Pancreas (tissue), 10 donors: ENCODE measurements at regions not wholly inside any gene's neighbourhood (a gene's known extent, or its start where the extent isn't known, plus 50 kb on each side); places are given as distances from the start of the nearest gene placed in this dataset.

Experiments used
- ATAC-seq, 4 donors: fragments of 200-7000 bp; cut with Tn5 transposase; one replicate each; pipeline versions ENCODE4 v1.8.0 to v1.9.1; 2020; ENCODE audit warnings: mild to moderate bottlenecking in 4 of 4, moderate library complexity in 4 of 4
- DNase-seq, 6 donors: peaks; one replicate each; pipeline ENCODE4 v3.0.0-alpha.2; 2020
- FAIRE-seq: peaks from 2 replicates; lab custom pipeline; 2012; peaks lifted over from hg19 to GRCh38; lab: Jason Lieb, UNC
- H3K27ac ChIP-seq, 4 donors: fragments of 200-600 bp; sonication (generic); 1 replicate in 3 of 4; 2 replicates in 1 of 4; pipeline versions ENCODE4 v1.5.0 to v1.8.0; 2020
- H3K27me3 ChIP-seq, 4 donors: fragments of 200-600 bp; one replicate each; pipeline ENCODE4 v1.8.0; 2021
- H3K36me3 ChIP-seq, 3 donors: fragments of 200-600 bp; sonication (generic) in 1 of 3; one replicate each; pipeline versions ENCODE4 v1.5.0 to v1.8.0; 2020 to 2021
- H3K4me1 ChIP-seq, 3 donors: fragments of 200-600 bp; one replicate each; pipeline ENCODE4 v1.8.0; 2021
- H3K4me3 ChIP-seq, 4 donors: fragments of 200-600 bp; sonication (generic) in 2 of 4; one replicate each; pipeline versions ENCODE4 v1.5.0 to v1.8.0; 2020 to 2021
- H3K9me3 ChIP-seq, 4 donors: fragments of 200-600 bp; one replicate each; pipeline ENCODE4 v1.8.0; 2021
- CTCF ChIP-seq, 4 donors: fragments of 200-600 bp; sonication (generic) in 3 of 4; IDR thresholded peaks; one replicate each; pipeline versions ENCODE4 v1.5.0 to v1.8.0; 2021; ENCODE audit warnings: antibody characterized with exemption in 4 of 4
- WGBS, 2 donors: extraction: QIAGEN DNeasy Blood & Tissue Kit; methylation state at CpG; one replicate each; pipeline ENCODE4 v1.1.7; 2013; 5-methylcytosine and 5-hydroxymethylcytosine counted together
- intact Hi-C, 3 donors: fragments of 100-400 bp; cut with DNase I; formaldehyde crosslinking; loops; one replicate each; pipeline versions ENCODE4 v1.11.1 to v1.14.2; 2022
- donor health status: healthy with polysubstance abuse.
- donor health status: DM: no; HTN: no; CAD: no; lungs with moderate emphysema.
- donor health status: DM: no; HTN: no; CAD: no.
- donor health status: control.
- donor health status: control.
- donor health status: Bipolar disorder and iron deficiency.
- donor health status: DM: yes; HTN: yes; CAD: no.
- donor health status: DM: no; HTN: no; CAD: no.
- donor health status: DM: no; HTN: no; CAD: no.
- donor health status: DM: yes; HTN: yes; CAD: no.

GRCh38 chr13:80145171-80145690 lies 195.7 kb downstream of the SPRY2 start:
- DNase-seq (no peak), ATAC-seq (no peak), FAIRE-seq (no peak)
- Histone ChIP-seq H3K27ac (no peak overlapping the region), H3K36me3 (no peaks in the 10 kb centered on the region), H3K27me3 (no peaks in the 10 kb centered on the region), H3K4me1 (no peaks in the 10 kb centered on the region), H3K4me3 (no peak overlapping the region), H3K9me3 (no peaks in the 10 kb centered on the region)
- TF ChIP-seq CTCF (IDR thresholded peaks at IDR 0.05), result no peak
- intact Hi-C loops, result no loop called here
- whole genome bisulfite sequencing, 2 donors, result 62% methylated on average over 3 of the region's 3 CpGs

GRCh38 chr13:80144493-80144892 lies 196.4 kb downstream of the SPRY2 start:
- Histone ChIP-seq H3K4me3 (no peak overlapping the region), H3K27ac (no peak overlapping the region), H3K27me3 (no peaks in the 10 kb centered on the region), H3K4me1 (no peaks in the 10 kb centered on the region), H3K9me3 (no peaks in the 10 kb centered on the region), H3K36me3 (no peaks in the 10 kb centered on the region)
- FAIRE-seq (no peak), DNase-seq (no peak), ATAC-seq (no peak)
- no peak for TF ChIP-seq CTCF (IDR thresholded peaks at IDR 0.05)
- intact Hi-C loops, result no loop called here

GRCh38 chr13:80141123-80141849 lies 199.6 kb downstream of the SPRY2 start:
- H3K4me3 ChIP-seq, result no peak overlapping the region
- no peak for TF ChIP-seq CTCF (IDR thresholded peaks at IDR 0.05)
- H3K36me3 ChIP-seq, result no peaks in the 10 kb centered on the region
- FAIRE-seq (no peak), DNase-seq (peak in 2 of 6 donors; percentile 9 to 30), ATAC-seq (peak in 3 of 4 donors; percentile 54 to 69 (median 62))
- H3K9me3 ChIP-seq, result no peaks in the 10 kb centered on the region
- intact Hi-C loops, result no loop called here
- H3K27ac ChIP-seq, result no peak overlapping the region
- WGBS, 2 donors, result 68 to 75% methylated on average over 7 of the region's 7 CpGs
- no peaks in the 10 kb centered on the region for H3K27me3 ChIP-seq
- H3K4me1 ChIP-seq, result no peaks in the 10 kb centered on the region

- no peaks in the 10 kb centered on the region for H3K36me3 ChIP-seq
- DNase-seq, result no peak
- FAIRE-seq, result no peak
- H3K9me3 ChIP-seq, result no peaks in the 10 kb centered on the region
- no peak overlapping the region for H3K27ac ChIP-seq
- no peaks in the 10 kb centered on the region for H3K27me3 ChIP-seq
- intact Hi-C loops, result no loop called here
- TF ChIP-seq CTCF (IDR thresholded peaks at IDR 0.05), result no peak
- 58 to 68% methylated on average over 4 of the region's 4 CpGs for WGBS, 2 donors
- H3K4me3 ChIP-seq, result no peak overlapping the region
- H3K4me1 ChIP-seq, result no peaks in the 10 kb centered on the region
- ATAC-seq, result no peak
Measured at GRCh38 chr13:80140685-80141084, 200.2 kb downstream of the SPRY2 start.

GRCh38 chr13:80139196-80139595 lies 201.7 kb downstream of the SPRY2 start:
- Histone ChIP-seq H3K4me1 (peaks cover 0 to 4% (median 0%) of the 10 kb centered on the region in 3 donors), H3K27ac (no peak overlapping the region), H3K4me3 (no peak overlapping the region), H3K27me3 (no peaks in the 10 kb centered on the region), H3K36me3 (no peaks in the 10 kb centered on the region), H3K9me3 (no peaks in the 10 kb centered on the region)
- no peak for DNase-seq
- intact Hi-C loops, result no loop called here
- WGBS, 2 donors, result 91 to 97% methylated on average over 2 of the region's 2 CpGs
- TF ChIP-seq CTCF (IDR thresholded peaks at IDR 0.05), result no peak
- no peak for ATAC-seq
- FAIRE-seq, result no peak
